ENCODE measurements at regions not wholly inside any gene's neighbourhood (a gene's known extent, or its start where the extent isn't known, plus 50 kb on each side); places are given as distances from the start of the nearest gene placed in this dataset.

DNA sequence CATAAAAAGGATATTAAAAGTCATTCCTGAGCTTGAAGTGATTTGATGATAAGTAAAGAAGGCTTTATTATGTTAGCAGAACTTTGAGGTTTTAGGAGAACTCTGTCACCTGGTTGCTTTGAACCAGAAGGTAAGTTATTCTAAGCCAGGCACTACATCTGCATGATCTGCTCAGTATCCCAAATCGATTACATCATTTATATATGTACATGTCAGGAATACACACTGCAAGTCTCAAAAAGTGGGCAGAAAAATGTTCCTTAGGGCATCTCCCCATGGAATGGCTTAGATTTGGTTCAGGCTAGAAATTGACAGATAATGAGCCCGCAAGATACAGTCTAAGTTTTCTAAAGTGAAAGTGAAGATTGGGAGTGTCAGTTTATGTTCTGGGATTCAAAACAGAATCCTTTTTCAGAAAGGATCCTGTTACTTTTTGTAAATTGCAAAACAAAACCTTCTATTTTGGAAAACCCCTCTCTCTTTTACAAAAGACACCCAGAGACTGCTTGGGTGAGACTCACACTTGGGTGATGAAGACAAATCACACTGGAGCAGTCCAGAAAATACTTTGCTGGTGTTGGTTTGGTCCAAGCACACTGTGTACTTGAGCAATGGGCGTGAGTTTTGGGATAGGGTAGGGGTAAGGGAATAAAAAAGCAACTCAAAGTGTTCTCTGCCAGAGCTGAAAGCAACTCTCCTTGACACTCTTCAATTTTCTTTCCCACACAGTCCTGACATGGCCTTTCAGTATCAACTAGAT is 114.5 kb downstream of the FOXD1 start:
- Histone ChIP-seq H3K36me3 (ENCODE audit: control insufficient read depth, insufficient read depth, low read length) (no peaks in the 10 kb centered on the region), H3K4me3 (ENCODE audit: low read depth, low read length) (no peak overlapping the region), H3K27me3 (ENCODE audit: control insufficient read depth, insufficient read depth, low read length) (no peaks in the 10 kb centered on the region), H3K27ac (ENCODE audit: low read depth, low read length) (no peak overlapping the region), H3K9me3 (ENCODE audit: control insufficient read depth, insufficient read depth, low read length) (peaks cover 4% of the 10 kb centered on the region), H3K4me1 (ENCODE audit: control insufficient read depth, insufficient read depth, low read length) (peaks cover 17% of the 10 kb centered on the region)
- no CpG with 5 or more reads among the region's 3 CpGs for WGBS (ENCODE audit: insufficient coverage)
- DNase-seq (ENCODE audit: low read depth in 4 of 6, low spot score in 6 of 6): no peak

- H3K4me3 ChIP-seq (ENCODE audit: low read depth, low read length): no peak overlapping the region
- no CpG with 5 or more reads among the region's 1 CpG for WGBS (ENCODE audit: insufficient coverage)
- H3K4me1 ChIP-seq (ENCODE audit: control insufficient read depth, insufficient read depth, low read length): no peaks in the 10 kb centered on the region
- H3K36me3 ChIP-seq (ENCODE audit: control insufficient read depth, insufficient read depth, low read length): no peaks in the 10 kb centered on the region
- H3K27ac ChIP-seq (ENCODE audit: low read depth, low read length): no peak overlapping the region
- H3K27me3 ChIP-seq (ENCODE audit: control insufficient read depth, insufficient read depth, low read length): peaks cover 4% of the 10 kb centered on the region
- DNase-seq (ENCODE audit: low read depth in 4 of 6, low spot score in 6 of 6): no peak
- peaks cover 4% of the 10 kb centered on the region for H3K9me3 ChIP-seq (ENCODE audit: control insufficient read depth, insufficient read depth, low read length)
These were observed 118.0 kb downstream of the FOXD1 start for GRCh38 chr5:73330613-73331012.

DNA sequence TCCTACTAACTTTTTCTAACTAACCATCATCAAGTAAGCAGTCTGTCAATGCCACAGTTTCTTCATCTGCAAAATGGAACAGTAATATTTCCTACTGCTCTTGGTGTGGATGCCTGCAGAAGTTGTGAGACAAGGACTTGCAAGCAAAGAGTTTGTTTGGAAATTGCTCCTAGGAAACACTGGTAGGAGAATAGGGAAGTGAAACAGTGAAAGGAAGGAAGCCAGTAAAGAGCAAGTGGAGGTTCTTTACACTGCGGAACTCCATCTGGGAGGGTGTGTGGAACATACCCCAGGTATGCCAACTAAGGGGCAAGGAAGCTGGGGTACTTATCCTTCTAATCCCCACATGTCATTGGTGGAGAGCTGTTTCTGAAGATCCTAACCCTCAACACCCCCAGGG is 119.9 kb downstream of the FOXD1 start:
- 100% methylated on average over 1 of the region's 1 CpG for WGBS (ENCODE audit: insufficient coverage)
- peaks cover 8% of the 10 kb centered on the region for H3K27me3 ChIP-seq (ENCODE audit: control insufficient read depth, insufficient read depth, low read length)
- DNase-seq (ENCODE audit: low read depth in 4 of 6, low spot score in 6 of 6): no peak

DNA sequence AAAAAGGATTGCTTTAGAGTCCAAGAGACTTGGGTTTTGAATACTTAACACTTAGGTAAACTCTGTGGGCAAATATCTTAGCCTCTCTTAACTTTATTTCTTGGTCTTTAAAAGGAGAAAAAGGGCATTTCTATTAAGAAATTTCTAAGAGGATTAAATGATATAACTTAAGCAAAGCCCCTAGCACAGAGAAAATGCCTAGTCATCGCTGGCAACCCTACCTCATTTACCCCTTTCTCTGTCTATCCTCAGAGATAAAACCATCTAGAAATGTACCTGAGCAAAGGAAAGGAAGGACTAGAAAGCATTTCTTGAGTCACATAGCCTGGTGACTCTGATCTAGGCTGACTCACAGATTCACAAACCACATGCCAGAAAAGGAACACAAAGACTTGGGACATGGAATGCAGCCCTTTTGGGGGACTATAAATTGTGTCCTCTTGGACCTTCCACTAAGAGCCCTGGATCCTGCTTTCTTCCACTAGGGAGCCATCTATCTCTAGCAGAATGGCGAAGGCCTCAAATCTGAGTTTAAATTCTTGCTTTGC is 120.6 kb downstream of the FOXD1 start:
- Histone ChIP-seq H3K36me3 (ENCODE audit: control insufficient read depth, insufficient read depth, low read length) (no peaks in the 10 kb centered on the region), H3K27me3 (ENCODE audit: control insufficient read depth, insufficient read depth, low read length) (peaks cover 10% of the 10 kb centered on the region), H3K27ac (ENCODE audit: low read depth, low read length) (no peak overlapping the region), H3K4me1 (ENCODE audit: control insufficient read depth, insufficient read depth, low read length) (no peaks in the 10 kb centered on the region), H3K4me3 (ENCODE audit: low read depth, low read length) (no peak overlapping the region), H3K9me3 (ENCODE audit: control insufficient read depth, insufficient read depth, low read length) (peaks cover 4% of the 10 kb centered on the region)
- no peak for DNase-seq (ENCODE audit: low read depth in 4 of 6, low spot score in 6 of 6)
- WGBS (ENCODE audit: insufficient coverage): no CpG with 5 or more reads among the region's 2 CpGs

More for the DNA sequence above, 119.9 kb downstream of the FOXD1 start:
- Histone ChIP-seq H3K4me1 (ENCODE audit: control insufficient read depth, insufficient read depth, low read length) (no peaks in the 10 kb centered on the region), H3K4me3 (ENCODE audit: low read depth, low read length) (no peak overlapping the region), H3K36me3 (ENCODE audit: control insufficient read depth, insufficient read depth, low read length) (no peaks in the 10 kb centered on the region), H3K27ac (ENCODE audit: low read depth, low read length) (no peak overlapping the region), H3K9me3 (ENCODE audit: control insufficient read depth, insufficient read depth, low read length) (peaks cover 4% of the 10 kb centered on the region)

GRCh38 chr5:73325546-73325945 is 123.0 kb downstream of the FOXD1 start:
- Histone ChIP-seq H3K27me3 (ENCODE audit: control insufficient read depth, insufficient read depth, low read length) (peaks cover 11% of the 10 kb centered on the region), H3K36me3 (ENCODE audit: control insufficient read depth, insufficient read depth, low read length) (no peaks in the 10 kb centered on the region), H3K4me1 (ENCODE audit: control insufficient read depth, insufficient read depth, low read length) (no peaks in the 10 kb centered on the region), H3K27ac (ENCODE audit: low read depth, low read length) (no peak overlapping the region), H3K9me3 (ENCODE audit: control insufficient read depth, insufficient read depth, low read length) (peaks cover 3% of the 10 kb centered on the region), H3K4me3 (ENCODE audit: low read depth, low read length) (no peak overlapping the region)
- 90% methylated on average over 2 of the region's 3 CpGs for WGBS (ENCODE audit: insufficient coverage)
- DNase-seq (ENCODE audit: low read depth in 4 of 6, low spot score in 6 of 6): no peak

GRCh38 chr5:73323466-73323865 is 125.1 kb downstream of the FOXD1 start:
- WGBS (ENCODE audit: insufficient coverage): 89% methylated on average over 4 of the region's 5 CpGs
- no peaks in the 10 kb centered on the region for H3K9me3 ChIP-seq (ENCODE audit: control insufficient read depth, insufficient read depth, low read length)
- no peak for DNase-seq (ENCODE audit: low read depth in 4 of 6, low spot score in 6 of 6)
- no peak overlapping the region for H3K27ac ChIP-seq (ENCODE audit: low read depth, low read length)
- no peak overlapping the region for H3K4me3 ChIP-seq (ENCODE audit: low read depth, low read length)
- H3K4me1 ChIP-seq (ENCODE audit: control insufficient read depth, insufficient read depth, low read length): no peaks in the 10 kb centered on the region
- no peaks in the 10 kb centered on the region for H3K36me3 ChIP-seq (ENCODE audit: control insufficient read depth, insufficient read depth, low read length)
- peaks cover 11% of the 10 kb centered on the region for H3K27me3 ChIP-seq (ENCODE audit: control insufficient read depth, insufficient read depth, low read length)

- Histone ChIP-seq H3K36me3 (ENCODE audit: control insufficient read depth, insufficient read depth, low read length) (no peaks in the 10 kb centered on the region), H3K27me3 (ENCODE audit: control insufficient read depth, insufficient read depth, low read length) (peaks cover 9% of the 10 kb centered on the region)
These were observed 126.0 kb downstream of the FOXD1 start for GRCh38 chr5:73322437-73323076.

GRCh38 chr5:73321757-73322436 is 126.7 kb downstream of the FOXD1 start:
- DNase-seq (ENCODE audit: low read depth in 4 of 6, low spot score in 6 of 6): peak in 1 of 6 donors; percentile 22
- Histone ChIP-seq H3K36me3 (ENCODE audit: control insufficient read depth, insufficient read depth, low read length) (no peaks in the 10 kb centered on the region), H3K4me3 (ENCODE audit: low read depth, low read length) (no peak overlapping the region), H3K4me1 (ENCODE audit: control insufficient read depth, insufficient read depth, low read length) (no peaks in the 10 kb centered on the region), H3K27me3 (ENCODE audit: control insufficient read depth, insufficient read depth, low read length) (peaks cover 9% of the 10 kb centered on the region), H3K27ac (ENCODE audit: low read depth, low read length) (no peak overlapping the region), H3K9me3 (ENCODE audit: control insufficient read depth, insufficient read depth, low read length) (no peaks in the 10 kb centered on the region)
- 70% methylated on average over 2 of the region's 5 CpGs for WGBS (ENCODE audit: insufficient coverage)

More at GRCh38 chr5:73322437-73323076, 126.0 kb downstream of the FOXD1 start:
- DNase-seq (ENCODE audit: low read depth in 4 of 6, low spot score in 6 of 6): no peak
- no peak overlapping the region for H3K4me3 ChIP-seq (ENCODE audit: low read depth, low read length)
- no peaks in the 10 kb centered on the region for H3K4me1 ChIP-seq (ENCODE audit: control insufficient read depth, insufficient read depth, low read length)
- H3K27ac ChIP-seq (ENCODE audit: low read depth, low read length): no peak overlapping the region
- H3K9me3 ChIP-seq (ENCODE audit: control insufficient read depth, insufficient read depth, low read length): no peaks in the 10 kb centered on the region
- WGBS (ENCODE audit: insufficient coverage): 53% methylated on average over 3 of the region's 9 CpGs

GRCh38 chr5:73319036-73319435 is 129.5 kb downstream of the FOXD1 start:
- WGBS (ENCODE audit: insufficient coverage): 100% methylated on average over 4 of the region's 6 CpGs
- Histone ChIP-seq H3K4me3 (ENCODE audit: low read depth, low read length) (no peak overlapping the region), H3K27me3 (ENCODE audit: control insufficient read depth, insufficient read depth, low read length) (peaks cover 8% of the 10 kb centered on the region), H3K36me3 (ENCODE audit: control insufficient read depth, insufficient read depth, low read length) (no peaks in the 10 kb centered on the region), H3K9me3 (ENCODE audit: control insufficient read depth, insufficient read depth, low read length) (no peaks in the 10 kb centered on the region), H3K4me1 (ENCODE audit: control insufficient read depth, insufficient read depth, low read length) (no peaks in the 10 kb centered on the region), H3K27ac (ENCODE audit: low read depth, low read length) (no peak overlapping the region)
- DNase-seq (ENCODE audit: low read depth in 4 of 6, low spot score in 6 of 6): no peak

Data from spinal cord (tissue), 9 donors.